Adrenal gland (tissue), 5 donors: ENCODE measurements at regions not wholly inside any gene's neighbourhood (a gene's known extent, or its start where the extent isn't known, plus 50 kb on each side); places are given as distances from the start of the nearest gene placed in this dataset.

Experiments used
- POLR2A ChIP-seq, 2 donors: fragments of 450-650 bp; IDR thresholded peaks; one replicate each; pipeline ENCODE4 v1.6.1; 2017; ENCODE audit warnings: antibody characterized with exemption in 2 of 2, mild to moderate bottlenecking in 2 of 2, moderate library complexity in 1 of 2
- TF ChIP-seq, protein P1 (sequence below), 6 experiments: fragments of 450-650 bp in 4 of 6; fragments of 200-600 bp in 2 of 6; sonication (generic) in 1 of 6; IDR thresholded peaks; 1 replicate in 5 of 6; 2 replicates in 1 of 6; pipeline versions ENCODE4 v1.5.1 to v1.8.0; 2016 to 2021; ENCODE audit warnings: antibody characterized with exemption in 6 of 6, mild to moderate bottlenecking in 2 of 6, moderate library complexity in 1 of 6
- donor health status: DM: no; HTN: no; CAD: no.

GRCh38 chr2:6127718-6128117 is 435.5 kb downstream of the SOX11 start:
- TF ChIP-seq, protein P1, sequence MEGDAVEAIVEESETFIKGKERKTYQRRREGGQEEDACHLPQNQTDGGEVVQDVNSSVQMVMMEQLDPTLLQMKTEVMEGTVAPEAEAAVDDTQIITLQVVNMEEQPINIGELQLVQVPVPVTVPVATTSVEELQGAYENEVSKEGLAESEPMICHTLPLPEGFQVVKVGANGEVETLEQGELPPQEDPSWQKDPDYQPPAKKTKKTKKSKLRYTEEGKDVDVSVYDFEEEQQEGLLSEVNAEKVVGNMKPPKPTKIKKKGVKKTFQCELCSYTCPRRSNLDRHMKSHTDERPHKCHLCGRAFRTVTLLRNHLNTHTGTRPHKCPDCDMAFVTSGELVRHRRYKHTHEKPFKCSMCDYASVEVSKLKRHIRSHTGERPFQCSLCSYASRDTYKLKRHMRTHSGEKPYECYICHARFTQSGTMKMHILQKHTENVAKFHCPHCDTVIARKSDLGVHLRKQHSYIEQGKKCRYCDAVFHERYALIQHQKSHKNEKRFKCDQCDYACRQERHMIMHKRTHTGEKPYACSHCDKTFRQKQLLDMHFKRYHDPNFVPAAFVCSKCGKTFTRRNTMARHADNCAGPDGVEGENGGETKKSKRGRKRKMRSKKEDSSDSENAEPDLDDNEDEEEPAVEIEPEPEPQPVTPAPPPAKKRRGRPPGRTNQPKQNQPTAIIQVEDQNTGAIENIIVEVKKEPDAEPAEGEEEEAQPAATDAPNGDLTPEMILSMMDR (IDR thresholded peaks at IDR 0.05): no peak
- no peak for TF ChIP-seq POLR2A (IDR thresholded peaks at IDR 0.05)
